Stimulated activated CD8-positive, alpha-beta memory T cell treated with anti-CD3 and anti-CD28 coated beads, Interleukin-2, amount 100 ng/mL, for 48 hours (primary cell): ENCODE measurements at regions not wholly inside any gene's neighbourhood (a gene's known extent, or its start where the extent isn't known, plus 50 kb on each side); places are given as distances from the start of the nearest gene placed in this dataset.
"Not testable (repeated sequence)": the region's sequence is repeated elsewhere in the genome, so short reads cannot be mapped to it uniquely, and the experiment has no call there.

Source experiments
- DNase-seq, 2 donors: peaks; one replicate each; pipeline ENCODE4 v3.0.0-alpha.2; 2020; ENCODE audit warnings: low read depth in 2 of 2

DNA sequence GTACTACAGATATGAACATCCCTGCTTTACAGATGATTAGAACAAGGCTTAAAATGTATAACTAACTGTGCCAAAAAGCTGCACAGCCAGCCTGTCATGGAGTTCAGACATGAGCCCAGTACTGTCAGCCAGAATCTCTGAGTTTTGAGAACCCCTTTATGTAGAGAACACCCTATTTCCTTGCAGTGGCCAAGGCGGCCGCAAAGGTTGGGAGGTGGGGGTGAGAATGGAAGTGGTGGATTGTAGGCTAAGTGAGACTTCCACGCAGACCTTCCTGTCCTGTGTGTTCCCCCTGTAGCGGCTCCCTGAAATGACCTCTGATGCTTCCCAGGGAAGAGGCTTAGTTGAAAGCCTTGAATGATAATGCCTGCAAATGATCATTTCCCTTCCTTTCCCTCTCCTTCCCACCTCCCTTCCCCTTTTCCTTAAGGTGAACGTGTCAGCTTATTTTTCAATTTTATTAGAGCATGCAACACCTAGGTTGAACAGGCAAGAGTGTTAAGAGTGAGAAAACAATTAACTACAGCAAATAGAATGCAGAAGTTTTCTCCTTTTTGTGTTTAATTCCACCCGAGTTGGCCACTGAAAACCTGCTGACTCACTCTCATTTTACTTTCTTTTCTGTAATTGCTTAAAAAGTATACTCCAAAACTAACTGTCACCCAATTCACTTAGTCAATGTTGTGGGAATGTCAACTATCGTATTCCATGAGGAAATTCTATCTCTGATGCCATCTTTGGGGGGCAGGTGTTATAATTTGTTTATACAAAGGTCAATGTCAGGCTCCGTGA, 167.0 kb upstream of the EDNRB start:
- no peak for DNase-seq

DNA sequence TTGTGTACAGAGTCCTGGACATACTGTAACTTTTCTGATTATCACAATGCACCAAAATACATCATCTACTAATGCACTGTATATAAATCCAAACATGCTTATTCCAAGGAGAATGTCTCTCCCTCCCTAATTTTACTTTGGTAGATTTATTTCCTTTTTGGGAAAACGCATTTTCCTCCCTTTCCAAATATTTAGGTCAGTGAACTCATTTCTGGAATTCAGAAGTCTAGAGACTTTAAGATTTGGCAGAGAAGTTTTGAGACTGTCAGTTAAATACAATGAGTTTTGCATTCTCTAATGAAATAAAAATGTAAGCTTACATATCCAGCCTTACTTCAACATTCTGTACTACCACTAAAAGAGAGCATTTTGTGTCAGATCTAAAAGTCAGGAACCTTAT, 165.8 kb upstream of the EDNRB start:
- no peak for DNase-seq

DNA sequence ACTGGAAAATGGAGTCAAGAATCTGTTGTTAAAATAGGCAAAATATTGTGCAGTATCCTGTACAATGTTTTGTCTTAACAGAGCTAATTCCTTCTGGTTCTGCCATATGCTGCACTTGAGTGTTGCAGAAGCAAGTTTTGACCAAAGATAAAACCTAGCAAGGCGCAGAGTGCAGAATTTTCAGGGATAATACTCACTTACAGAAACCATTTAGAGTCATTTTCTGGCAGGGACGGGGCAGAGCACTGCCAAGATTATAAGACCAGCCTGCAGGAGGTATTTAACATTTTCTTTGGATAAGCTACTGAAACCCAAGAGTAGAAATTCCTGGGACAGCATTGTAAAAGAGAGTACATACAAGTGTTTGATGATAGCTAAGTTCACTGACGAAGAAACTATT, 159.5 kb upstream of the EDNRB start:
- DNase-seq: no peak

DNA sequence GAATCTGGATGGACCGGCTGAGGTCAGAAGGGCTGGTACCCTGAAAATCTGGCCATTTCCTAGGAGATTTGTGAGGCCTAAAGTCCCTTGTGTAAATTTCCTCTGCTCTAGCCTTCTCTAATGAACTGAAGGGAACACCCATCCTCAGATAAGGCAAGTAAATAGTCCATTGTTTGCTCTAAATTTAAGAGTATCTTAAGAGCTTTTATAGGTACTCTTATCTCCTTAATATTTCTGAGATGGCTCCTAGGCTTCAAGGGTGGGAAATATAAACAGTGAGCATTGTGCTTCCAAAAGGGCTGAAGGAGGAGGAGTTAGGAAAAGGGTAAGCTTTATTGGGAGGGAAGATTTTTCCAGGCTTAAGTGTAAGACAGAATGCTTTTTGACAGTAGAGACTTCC, 148.7 kb upstream of the EDNRB start:
- DNase-seq: no peak

DNA sequence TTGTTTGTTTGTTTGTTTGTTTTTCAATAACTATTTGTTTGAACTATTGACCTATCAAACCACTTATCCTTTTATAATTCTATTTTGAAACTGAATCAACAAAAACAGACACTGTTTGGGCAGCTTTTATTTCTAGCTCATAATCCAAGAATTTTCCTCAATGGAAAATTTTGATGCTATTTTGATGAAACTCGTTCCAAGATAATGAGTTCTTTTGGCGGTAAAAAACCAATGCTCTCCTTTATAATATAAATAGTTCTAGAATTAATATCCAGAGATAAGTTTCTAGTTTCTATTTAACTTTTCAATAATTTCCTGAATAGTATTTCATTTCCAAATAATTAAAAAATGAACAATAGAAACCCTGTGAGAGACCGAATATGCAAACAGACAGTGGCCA, 146.5 kb upstream of the EDNRB start:
- DNase-seq: no peak

DNA sequence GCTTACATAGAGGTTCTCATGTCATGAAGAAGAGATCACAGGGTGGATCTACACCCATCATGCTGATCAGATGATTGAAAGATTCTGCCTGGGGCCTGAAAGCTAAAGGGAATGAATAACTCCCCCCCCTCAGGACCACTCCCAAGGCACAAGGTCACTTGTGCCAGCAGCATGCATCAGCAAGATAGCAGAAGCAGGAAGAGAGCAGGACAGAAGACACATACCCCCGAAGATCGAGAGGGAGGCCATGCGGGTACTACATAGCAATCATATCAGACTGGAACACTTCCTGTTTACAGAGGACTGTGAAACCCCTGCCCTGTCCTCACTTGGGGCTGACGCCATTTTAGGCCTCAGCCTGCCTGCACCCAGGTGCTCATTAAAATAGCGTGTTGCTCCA, 143.2 kb upstream of the EDNRB start:
- DNase-seq: no peak

DNA sequence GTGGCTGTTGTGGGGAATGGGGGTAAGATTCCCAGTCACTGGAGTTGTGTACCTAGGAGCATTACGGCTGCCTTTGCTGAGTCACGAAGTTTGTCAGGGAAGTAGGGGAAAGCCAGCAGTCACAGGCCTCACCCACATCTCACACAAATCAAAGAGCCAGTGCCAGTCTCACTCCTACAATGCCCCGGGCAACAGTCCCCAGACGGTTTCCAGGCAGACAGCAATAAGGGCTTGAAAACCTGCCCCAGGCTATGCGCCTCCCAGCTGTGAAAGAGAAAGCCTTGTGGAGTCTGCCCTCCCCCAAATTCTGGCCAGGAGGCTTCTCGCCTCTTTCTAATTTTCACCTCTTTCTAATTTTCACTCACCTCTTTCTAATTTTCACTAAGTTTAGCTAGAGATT, 142.3 kb upstream of the EDNRB start:
- DNase-seq: no peak

DNA sequence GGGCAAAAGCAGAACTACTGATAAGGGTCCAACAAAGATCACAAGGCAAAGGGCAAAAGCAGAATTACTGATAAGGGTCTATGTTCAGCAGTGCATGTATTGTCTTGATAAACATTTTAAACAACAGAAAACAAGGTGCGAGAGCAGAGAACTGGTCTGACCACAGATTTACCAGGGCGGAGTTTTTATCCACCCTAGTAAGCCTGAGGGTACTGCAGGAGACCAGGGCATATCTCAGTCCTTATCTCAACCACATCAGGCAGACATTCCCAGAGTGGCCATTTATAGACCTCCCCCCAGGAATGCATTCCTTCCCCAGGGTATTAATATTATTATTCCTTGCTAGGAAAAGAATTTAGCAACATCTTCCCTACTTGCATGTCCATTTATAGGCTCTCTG, 138.2 kb upstream of the EDNRB start:
- not testable (repeated sequence) for DNase-seq

DNA sequence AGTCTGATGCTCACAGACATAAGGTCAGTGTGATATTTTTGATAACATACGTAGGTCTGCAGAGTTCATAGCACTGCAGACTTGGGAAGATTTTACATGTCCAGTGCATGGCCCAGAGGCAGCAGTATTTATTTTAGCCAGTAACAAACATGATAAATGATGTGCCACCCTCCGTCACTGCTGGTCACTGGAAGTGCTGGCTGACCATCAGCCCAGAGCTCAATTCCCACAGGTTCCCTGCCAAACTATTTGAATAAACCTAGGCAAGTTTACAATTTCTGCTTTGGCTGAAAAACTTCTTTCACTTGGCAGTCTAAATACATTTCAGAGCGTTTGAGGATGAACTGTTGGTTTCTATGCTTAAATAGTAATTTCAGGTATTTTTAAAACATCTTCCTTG, 135.5 kb upstream of the EDNRB start:
- DNase-seq: no peak

DNA sequence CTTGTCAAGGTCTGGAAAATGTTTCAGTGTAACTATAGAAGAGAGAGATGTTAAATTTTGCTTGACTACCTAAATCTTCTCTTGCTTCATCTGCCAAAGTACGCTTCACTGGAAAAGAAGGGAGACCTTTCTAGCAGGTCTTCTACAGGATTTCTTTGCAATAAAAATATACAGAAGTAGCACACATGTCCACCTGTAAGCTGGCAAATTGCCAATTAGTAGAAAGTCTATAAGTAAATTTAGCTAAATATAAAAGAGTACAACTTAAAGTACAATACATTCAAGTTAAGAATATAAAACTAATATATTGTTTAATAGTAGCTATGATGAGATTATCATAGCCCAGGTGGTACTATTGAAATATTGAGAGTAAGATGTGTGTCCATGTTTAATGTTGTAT, 128.5 kb upstream of the EDNRB start:
- no peak for DNase-seq

DNA sequence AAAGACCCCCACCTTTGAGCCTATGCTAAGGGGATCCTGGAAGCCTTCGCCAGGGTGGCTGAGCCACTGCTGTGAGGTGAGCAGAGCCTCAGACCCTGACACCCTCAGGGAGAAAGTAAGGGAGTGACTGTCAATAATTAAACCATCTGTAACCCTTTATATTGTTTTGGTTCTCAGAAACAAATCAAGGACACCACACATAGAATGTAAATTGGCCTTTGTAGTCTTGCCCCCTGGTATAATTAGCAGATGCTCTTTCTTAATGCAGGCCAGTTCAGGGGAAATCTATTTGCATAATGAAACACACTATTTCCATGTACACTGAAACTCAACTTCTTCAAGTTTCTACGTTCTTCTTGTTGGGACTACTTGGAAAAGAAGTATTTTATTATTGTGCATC, 127.7 kb upstream of the EDNRB start:
- DNase-seq: no peak

DNA sequence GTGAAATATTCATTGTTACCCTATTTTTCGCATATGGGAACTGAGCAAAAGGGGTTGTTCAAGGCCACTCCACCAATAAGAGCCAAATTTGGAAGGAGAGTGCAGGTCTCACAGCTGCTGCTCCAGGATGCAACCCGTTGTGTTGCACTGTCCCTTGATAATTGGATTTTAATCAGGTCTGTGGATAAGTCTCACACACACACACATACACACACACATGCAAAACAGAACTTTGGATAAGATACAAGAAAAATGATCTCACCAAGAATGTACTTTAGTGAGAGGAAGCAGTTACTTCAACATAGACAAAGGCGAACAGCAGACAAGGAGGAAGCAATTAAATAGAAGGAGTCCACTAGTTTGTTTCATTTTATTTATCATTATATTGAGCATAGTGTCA, 127.3 kb upstream of the EDNRB start:
- DNase-seq: no peak

DNA sequence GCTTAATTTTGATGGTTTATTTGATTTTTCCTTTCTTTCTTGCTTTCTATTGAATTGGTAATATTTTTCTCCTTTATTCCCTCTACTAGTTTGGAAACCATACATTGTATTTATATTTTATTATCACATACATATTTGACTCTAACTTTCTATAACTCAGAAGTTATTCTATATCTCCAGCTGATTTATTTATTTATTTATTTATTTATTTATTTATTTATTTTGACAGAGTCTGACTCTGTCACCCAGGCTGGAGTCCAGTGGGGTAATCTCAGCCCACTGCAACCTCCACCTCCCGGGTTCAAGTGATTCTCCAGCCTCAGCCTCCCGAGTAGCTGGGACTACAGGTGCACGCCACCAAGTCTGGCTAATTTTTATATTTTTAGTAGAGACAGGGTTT, 122.7 kb upstream of the EDNRB start:
- not testable (repeated sequence) for DNase-seq

DNA sequence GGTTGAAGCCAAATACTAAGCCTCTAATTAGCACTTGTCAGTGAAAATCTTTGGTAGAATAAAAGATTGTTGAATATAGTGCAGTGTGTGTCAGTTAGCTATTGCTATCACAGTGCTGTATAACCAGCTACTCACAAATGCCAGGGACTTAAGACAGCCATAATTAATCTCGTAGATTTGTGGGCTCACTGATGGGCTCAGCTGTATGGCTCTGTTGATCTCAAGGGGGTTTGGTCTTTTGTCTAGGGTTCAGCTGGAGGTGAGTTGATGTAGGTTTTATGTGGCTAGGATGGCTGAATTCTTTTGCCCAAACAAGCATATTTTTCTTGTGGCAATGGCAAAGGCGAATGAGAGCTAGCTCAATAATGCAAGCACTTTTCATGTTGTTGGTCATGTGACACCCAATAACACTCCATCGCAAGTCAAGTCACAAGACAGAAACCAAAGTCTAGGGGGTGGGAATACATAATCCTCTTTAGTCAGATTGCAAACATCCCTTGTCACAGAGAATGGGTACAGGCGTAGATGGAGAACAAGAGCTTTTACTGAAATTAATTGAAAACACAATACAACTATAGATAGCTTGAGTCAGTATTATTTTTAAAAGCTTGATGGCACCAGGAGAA, 121.7 kb upstream of the EDNRB start:
- DNase-seq: no peak

DNA sequence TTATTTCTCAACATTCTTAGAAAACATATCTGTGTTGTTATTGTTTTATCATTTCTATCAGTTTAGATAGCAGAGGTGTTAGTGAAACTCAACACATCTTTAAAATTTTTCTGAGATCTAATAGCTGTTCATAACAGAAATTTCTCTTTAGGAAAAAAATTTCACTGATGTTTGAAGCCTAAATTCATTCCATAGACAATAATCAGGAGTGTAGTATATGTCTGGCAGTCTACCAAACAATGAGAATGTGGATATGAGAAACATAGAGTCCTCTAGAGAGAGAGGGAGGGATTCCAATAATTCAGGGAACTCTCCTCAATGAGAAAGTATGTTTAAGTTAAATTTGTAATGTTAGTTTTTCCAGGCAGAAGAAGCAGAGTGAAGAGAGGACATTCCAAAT, 118.2 kb upstream of the EDNRB start:
- no peak for DNase-seq

DNA sequence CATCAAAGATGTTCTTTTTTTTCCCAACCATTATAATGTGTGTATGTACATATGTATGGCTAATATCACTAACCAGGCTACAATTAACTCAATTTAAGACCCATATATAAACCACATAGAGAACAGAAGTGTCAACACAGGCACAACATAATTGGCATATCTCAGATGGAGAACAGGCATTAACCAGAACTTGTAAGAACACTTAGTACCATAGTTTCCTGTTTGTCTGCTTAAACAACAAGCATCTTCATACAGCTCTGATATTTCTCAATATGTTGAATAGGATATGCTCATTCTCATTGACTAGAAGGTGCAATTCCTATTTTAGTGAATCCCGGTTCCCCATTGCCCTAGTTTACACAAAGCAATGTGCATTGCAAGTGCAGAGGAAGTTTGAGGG, 116.9 kb upstream of the EDNRB start:
- DNase-seq: no peak

DNA sequence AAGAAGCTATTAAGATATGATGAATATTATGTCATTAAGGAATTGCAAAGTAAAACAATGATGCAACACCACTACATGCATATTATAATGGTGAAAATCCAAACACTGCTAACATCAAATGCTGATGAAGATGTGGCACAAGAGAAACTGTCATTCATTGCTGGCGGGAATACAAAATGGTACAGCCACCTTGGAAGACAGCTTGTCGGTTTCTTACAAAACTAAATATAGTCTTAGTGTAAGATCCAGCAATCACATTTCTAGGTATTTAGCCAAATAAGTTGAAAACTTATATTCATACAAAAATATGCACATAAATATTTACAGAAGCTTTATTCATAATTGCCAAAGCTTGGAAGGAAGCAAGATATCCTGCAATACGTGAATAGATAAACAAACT, 114.9 kb upstream of the EDNRB start:
- DNase-seq: no peak

DNA sequence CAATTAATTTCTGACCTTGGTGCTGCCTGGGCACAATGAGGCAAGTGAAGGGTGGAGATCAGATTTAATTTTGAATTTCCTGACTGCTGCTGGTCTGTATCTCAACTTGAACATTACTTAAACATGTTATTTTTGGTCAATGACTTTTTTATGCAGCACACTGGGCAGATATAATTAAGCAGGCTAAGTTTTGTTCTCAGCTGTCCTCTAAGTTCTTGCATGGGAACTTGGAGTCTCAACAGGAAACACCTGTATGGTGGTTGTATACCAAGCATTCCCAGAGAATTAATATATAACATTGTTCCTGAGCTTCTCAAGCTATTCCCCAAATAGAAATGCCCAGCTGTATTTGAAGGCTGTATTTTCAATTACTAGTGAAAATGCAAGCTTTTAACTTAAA, 113.5 kb upstream of the EDNRB start:
- DNase-seq: no peak

DNA sequence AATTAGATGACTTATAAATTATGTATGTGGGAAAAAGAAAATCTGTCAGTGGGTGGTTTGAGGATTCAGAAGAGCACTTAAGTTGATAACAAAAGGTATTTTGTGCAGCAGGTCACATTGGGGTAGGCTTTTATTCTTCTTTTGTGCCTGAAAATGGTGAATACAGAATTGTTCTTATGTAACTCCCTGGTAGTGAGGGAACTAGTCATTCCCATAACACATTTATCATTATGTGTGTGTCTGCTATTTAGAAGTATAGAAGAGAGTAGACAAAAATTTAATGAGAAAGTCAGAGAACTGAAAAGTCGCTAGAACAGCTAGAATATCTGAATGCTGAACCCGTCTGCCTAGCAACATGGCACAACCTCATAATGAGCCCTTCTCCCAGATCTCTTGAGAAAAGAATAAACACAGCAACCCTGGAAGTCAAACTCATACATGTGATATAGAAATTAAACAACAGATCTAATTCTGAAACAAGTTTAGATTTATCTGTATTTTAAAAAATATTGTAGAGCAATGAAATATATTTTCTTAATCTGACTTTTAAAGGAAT, 111.8 kb upstream of the EDNRB start:
- DNase-seq: no peak

DNA sequence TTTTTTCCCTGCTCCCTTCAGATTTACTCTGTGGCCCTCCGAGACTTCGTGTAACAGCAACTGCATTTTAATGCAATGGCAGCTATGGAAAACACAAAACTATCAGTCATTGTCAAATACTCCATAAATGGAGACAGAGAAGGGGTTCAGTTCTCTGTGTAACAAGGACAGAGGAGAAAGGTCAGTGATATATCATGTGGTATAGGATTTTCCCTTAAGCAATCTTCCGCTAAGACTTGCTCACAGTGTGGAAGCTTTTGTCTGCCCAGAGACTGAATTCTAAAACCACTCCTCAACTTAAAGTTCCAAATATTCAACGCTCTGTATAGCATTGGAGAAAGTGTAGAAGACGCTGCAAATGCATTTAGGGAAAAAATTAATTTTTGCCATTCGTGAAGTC, 111.3 kb upstream of the EDNRB start:
- no peak for DNase-seq

DNA sequence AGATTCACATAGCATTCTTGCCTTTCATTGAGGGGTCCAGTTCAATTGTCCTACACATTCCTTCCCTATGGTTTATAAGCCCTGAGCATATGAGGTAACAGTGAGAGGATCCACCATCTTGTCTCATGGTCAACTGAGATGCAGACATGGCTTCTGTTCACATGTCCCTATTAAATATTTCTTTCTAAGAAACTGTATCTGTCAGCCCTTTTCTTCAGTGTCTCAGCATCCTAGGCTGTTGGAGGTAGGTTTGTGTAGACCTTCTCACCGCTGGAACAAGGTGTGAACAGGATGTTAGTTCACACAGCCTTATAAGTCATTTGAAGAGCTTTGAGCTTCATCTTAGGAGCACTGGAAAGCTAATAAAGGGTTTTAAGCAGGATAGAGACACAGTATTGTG, 110.3 kb upstream of the EDNRB start:
- DNase-seq: no peak

DNA sequence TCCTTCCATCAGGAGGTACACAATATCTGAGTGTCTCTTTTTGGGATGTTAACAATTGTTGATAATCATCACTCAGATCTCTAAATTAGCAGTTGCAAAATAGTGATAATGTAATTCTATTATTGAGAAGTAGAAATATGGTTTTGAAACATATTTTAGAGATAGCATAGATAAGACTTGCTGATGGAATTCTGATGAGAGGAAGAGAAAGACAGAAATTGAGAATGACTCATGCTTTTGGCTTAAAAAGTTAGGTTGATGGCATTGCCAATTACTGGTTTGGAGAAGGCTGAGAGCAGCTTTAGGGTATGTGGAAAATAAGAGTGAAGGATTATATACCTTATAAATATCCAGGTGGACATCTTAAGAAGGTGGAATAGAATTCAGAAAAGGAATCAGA, 106.4 kb upstream of the EDNRB start:
- DNase-seq: no peak

DNA sequence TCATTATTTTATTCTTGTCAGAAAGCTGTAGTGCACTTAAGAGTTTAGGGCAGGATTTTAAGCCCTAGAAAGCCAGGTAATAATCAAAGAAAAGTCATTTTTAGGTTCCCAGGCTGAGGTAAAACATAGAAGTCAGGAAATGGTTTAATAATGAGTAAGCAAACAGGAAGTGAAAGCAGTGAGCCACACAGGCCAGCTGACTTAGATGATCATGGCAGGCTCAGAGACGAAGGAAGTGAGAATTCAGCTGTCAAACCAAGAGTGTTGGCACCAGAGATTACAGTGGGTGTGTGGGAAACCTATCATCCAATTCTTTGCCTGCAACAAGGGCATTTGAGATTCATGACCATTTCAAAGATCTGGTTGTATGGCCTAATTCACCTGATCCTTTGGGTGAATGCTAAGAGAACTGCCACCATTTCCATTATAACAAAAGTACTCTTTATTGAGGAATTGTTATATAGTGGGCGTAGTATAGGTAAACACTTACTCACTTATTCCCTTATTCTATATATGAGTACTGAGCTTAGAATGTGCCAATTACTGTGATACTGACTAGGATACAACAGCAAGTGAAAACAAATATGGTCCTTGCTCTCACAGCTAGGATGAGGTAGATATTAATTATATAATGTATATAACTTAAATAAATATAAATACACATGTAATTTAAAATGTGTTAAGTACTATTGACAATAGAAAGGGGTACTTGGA, 103.7 kb upstream of the EDNRB start:
- peak; percentile 8 to 11 for DNase-seq
